ENCODE measurements at regions not wholly inside any gene's neighbourhood (a gene's known extent, or its start where the extent isn't known, plus 50 kb on each side); places are given as distances from the start of the nearest gene placed in this dataset.

DNA sequence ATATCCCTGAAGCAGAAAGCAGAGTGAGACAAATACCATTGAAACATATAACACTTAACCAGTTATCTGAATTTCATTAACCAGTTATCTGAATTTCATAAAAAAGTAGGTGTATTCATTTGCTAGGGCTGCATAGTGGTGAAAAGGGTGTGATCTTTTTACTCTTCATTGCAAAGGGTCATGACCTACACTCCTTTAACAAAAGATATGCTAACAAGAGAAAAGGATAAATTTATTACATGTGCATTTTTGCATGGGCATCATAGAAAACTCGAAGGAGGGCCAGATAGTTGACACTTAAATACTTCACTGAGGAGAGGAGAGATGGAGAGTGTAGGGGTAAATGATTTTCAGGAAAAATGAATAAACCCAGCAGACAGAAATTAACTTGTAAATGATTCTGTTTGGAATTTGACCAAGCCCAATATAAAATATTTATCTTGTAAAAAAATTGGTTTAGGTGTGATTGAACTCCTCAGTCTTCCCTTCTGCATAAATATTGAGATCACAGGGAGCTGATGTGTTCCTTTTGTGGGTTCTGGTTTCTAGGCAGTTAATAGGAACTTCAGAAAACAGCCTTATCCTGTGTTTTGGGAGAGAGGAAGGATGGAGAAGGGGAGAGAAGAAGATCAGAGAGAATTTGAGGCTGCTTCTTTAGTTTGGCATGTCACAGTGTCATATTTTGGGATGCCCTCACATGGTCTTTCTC is 372.5 kb upstream of the SYT4 start:
- no peak for DNase-seq (ENCODE audit: low spot score)

DNA sequence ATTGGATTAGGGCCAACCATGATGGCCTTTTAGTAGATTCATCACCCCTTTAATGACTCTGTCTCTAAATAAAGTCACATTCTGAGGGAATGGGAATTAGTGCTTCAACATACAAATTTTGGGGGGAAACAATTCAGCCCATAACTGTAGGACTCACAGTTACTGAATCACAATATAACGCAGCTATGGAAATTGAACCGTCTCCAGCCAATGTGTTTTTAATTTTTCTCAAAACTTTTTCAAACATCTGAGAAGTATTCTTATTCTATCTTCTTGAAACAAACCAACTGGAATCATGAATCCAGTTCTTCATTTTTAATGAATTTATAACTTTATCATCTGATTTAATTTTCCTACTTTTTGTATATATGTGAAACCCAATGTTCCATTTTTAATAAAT is 373.1 kb upstream of the SYT4 start:
- no peak for DNase-seq (ENCODE audit: low spot score)

DNA sequence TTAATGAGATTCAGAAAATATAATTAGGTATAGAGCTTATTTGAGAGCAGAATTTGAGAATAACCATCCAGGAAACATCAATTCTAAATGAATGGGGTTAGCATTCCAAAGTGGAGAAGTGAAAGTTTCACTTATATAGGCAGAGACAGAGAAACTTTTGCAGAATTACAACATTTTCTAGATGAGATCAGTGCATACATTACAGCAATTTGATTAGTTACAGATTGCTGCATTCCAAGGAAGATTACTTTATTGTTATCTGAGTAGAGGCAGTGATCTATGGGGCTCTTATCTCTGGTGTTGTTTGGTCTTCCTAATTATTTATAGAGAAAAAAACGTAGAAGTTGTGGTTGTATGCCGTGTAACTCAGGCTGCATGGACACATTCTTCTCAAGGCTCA is 373.8 kb upstream of the SYT4 start:
- DNase-seq (ENCODE audit: low spot score): no peak

DNA sequence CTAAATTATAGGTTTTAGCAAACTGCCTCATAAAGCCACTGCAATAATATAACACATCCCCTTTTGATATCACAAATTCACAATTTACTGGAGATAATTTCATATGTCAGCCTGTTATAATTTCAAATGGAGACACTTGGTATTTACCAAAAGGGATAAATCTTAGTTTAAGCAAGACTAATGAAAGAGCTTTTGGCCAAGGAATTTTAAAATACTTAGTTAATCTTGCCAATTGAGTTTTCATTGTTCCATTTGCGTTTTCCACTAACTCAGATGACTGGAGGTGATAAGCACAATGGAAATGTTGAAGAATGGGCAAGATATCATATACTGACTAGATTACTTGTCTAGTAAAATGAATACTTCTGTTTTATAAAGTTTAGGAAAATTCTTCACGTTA is 379.3 kb upstream of the SYT4 start:
- DNase-seq (ENCODE audit: low spot score): no peak

DNA sequence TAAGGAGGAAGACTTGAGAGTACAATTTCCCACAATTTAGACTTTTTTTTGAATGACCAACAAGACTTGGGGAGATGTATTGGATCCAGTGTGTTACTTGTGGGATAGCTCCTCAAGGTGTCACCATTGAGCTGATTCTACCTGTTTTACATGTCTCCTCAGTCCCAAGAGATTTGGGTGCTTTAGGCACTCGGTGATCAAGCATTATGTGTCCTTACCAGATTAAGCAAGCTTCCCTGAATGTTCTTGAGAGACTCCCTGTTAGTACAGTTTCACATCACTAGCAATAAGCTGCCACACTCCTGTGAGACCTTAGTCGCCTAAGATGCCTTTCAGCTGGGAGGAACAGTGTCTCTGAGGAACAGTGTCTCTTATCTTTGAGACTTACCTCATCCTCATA is 384.3 kb upstream of the SYT4 start:
- no peak for DNase-seq (ENCODE audit: low spot score)

DNA sequence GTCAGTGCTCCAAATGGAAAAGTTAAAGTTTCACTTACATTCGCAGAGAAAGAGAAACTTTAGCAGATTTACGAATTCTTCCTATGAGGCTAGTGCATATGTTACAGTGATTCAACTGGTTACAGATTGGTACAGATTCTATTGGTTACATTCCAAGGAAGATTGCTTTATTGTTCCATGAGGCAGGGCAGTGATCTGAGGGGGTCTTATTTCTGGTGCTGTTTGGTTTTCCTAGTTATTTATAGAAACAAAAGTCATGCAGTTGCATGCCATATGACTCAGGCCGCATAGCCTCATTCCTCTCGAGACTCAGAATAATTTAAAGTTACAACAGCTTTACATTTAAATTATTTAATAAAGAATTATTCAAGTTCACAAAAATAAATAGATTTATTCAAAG is 385.4 kb upstream of the SYT4 start:
- DNase-seq (ENCODE audit: low spot score): no peak

DNA sequence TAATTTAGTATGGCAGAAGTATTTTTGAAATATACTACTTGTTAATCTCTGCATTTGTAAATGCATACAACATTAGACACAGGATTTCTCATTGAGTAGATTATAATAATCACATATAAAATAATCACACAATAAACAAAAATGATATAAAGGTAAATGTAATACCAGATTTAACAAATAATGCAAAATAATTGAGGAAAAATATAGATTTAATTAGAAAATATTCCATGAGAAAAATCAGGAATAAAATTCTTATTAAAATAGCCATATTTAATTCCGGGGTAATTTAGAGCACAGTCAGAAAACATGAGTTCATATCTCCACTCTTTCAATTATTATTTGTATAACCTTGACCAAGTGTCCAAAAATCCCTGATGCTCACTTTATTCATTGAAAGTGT is 385.9 kb upstream of the SYT4 start:
- no peak for DNase-seq (ENCODE audit: low spot score)

DNA sequence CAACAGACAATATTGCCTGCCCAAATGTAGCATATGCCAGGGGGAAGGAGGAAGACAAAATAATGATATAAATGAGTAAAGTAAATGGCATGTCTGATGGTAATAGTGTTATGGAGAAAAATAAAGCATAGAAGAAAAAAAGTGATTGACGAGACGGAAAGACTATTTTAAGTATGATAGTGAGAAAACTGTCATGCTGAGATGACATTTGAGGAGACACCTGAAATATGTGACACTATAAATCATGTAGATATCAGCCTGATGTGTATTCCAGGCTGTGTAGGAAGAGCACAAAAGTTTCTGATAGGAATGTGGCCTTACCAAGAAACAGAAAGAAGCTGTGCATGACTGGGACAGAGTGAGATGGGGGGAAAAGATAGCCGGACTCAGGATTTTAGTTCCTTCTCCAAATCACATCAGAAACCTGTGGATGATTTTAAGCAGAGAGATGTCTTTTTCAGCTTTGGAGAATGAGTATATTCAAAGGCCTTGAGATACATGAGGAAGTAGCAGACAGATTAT is 387.3 kb upstream of the SYT4 start:
- no peak for DNase-seq (ENCODE audit: low spot score)

DNA sequence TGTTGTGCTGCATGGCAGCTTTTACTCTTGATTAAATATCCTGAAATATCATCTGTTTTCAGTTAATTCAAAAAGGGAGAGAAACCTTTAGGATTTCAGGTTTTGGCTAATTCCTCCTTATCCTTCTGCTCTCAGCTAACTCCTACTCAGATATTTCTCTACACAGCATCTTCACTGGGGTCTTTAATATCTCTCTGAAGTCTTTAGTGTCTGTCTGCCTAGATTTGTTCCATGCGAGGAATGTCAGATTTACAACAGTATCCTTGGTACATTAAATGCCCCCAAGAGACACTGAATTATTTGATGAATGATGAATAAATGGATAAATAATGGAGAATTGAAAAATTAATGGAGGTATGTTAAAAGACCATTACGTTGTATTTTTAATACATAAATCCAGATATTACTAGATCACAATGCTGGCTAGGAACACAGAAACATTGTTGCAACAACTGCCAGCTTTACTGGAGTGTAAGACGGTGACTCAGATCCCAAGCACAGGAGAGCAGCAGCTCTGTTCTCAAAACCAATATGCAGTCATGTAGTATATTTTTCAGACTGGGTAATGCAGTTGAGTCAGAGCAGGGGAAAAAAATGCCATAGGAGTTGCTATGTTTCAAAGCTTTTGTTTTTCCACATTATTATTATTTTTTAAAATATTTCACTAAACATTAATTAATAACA is 388.0 kb upstream of the SYT4 start:
- no peak for DNase-seq (ENCODE audit: low spot score)

DNA sequence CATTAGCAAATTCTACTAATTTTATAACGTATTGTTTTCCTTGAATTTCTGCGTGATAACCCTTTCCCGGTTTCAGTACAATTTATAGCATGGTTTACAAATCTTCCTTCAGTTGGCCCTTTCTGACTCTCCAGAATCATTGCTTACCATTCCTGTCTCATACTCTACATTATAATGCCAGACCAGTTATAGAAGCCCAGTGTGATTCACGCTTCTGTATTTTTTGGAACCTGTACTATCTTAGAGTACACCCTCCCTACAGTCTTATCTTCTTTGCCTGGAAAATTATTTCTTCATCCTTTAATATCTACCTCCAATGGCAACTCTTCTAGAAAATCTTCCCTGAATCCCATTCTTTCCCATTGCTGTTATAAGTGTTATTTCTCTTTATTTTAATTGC is 391.6 kb upstream of the SYT4 start:
- no peak for DNase-seq (ENCODE audit: low spot score)

DNA sequence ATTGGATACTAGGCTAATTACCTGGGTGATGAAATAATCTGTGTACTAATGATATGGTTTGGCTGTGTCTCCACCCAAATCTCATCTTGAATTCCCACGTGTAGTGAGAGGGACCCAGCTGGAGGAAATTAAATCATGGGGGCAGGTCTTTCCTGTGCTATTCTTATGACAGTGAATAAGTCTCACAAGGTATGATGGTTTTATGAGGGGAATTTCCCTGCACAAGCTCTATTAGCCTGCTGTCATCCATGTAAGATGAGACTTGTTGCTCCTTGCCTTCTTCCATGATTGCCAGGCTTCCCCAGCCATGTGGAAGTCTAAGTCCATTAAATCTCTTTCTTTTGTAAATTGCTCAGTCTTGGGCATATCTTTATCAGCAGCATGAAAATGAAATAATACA is 394.1 kb upstream of the SYT4 start:
- DNase-seq (ENCODE audit: low spot score): no peak

DNA sequence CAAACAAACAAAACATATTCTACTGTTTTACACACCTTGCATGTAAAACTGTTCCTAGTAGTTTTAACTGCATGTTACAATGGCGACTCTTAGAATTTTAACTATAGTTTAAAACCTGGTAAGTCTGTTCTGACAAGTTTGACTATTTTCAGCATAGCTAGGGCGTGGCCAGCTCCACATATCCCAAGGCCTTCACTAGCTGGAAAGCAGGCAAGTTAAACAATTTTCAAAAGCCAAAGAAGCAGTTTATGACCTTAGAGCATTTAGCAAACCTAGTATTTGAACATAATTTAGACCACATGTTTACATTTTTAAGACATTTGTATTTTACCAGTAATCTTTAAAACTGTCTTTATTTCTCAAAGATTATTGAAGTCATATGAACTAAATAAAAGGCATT is 402.8 kb upstream of the SYT4 start:
- DNase-seq (ENCODE audit: low spot score): no peak

DNA sequence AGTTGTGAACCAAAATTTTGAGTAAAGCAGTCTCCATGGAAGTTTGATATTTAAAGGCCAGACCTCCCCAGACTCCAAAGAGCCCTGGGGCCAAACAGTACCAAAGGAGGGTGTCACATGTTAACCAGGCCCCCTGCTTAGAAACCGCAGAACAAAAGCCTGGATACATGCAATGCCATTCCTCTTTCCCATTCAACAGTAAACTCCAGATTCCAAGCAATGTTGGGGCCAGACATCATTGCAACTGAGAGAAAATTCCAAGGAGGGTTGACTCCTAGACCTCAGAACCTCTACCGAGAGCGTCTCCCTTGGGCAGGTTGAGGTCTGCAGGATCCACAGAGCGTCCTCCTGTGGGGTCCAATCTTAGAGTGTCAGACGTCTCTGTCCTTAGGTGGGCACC is 404.4 kb upstream of the SYT4 start:
- DNase-seq (ENCODE audit: low spot score): no peak

DNA sequence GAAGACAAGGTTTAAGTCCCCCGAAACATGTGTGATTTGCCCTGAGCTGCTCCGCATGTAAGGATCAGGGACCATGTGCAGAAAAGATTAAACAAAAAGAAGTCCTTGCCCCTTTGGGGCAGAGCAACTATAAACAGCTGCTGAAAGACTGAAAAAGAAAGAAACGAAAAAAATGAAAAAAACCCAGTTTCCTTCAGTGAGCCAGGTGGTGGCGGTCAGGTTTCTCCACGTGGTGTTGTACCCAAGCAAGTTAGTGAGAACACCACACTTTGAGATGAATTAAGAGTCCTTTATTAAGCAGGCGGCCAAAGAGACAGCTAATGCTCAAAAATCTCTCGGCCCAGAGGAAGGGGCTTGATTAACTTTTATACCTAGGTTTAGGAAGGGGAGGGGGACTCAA is 404.9 kb upstream of the SYT4 start:
- no peak for DNase-seq (ENCODE audit: low spot score)

DNA sequence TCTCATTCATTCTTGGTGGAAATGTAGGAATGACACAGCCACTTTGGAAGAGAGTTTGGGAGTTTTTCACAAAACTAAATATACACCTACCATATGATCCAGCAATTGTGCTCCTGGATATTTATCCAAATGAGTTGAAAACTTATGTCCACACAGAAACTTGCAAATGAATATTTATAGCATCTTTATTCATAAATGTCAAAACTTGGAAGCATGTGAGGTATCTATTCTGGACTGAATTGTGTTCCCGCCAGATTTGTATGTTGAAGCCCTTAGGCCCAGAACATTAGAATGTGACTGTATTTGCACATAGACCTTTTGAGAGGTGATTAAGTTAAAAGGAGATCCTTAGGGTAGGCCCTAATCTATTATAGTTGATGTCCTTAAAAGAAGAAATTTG is 409.4 kb upstream of the SYT4 start:
- no peak for DNase-seq (ENCODE audit: low spot score)

DNA sequence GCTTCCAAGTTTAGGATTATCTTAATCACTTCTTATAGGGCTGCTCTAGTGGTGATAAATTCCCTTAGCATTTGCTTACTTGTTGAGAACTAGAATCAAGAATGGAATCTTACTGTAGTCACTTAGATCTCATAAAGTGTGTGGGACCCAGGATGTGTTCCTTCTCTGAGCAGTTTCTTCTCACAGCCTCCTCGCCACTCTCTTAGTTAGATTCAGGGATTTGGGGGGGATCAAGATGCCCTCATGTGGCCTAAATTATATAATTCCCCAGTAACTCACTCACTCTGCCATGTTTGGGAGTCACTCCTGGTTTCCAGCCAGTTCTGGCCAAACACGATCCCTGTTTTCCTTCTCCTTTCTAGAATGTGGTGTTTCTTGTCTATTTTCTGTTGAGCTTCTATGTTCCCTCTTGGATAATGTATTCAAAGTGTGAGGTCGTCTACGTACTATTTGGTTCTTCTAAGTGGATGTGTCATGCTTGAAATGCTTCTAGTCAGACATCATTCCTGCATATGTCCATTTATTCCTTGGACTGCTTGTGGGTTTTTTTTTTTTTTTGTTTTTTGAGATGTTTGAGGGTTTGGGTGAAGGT is 414.9 kb upstream of the SYT4 start:
- DNase-seq (ENCODE audit: low spot score): no peak

DNA sequence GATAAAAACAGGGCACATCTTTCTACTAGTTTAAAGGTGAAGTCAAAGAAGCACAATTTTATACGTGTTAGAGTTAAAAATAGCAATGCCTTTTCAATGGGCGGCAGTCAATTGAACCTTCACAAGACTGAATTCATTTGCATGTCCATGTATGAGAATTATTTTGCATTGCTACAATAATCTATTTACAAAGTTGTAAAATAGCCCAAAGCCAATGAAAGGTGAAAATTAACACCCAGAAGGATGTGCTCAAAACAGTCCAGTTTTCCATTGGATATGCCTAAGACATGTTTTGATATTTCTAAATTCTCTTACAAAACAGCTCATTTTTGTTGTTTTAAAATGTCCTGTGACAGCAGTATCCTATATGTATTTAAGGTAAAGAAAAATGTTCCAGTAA is 425.1 kb upstream of the SYT4 start:
- no peak for DNase-seq (ENCODE audit: low spot score)

DNA sequence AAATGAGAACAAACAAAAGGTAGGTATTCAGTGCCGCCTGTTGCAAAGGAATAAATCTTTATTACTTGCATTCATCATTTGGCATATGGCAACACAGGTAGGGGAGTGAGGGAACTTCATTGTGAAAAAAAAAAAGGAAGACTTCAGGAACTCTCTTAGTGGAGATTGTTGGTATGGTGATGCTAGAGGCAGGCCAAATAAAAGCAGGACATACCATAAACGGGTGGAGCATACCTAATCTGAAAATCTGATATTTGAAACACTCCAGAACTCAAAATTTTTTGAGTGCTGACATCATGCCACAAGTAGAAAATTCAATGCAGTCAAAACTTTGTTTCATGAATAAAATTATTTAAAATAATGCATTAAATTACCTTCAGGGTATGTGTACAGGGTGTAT is 425.8 kb upstream of the SYT4 start:
- no peak for DNase-seq (ENCODE audit: low spot score)

DNA sequence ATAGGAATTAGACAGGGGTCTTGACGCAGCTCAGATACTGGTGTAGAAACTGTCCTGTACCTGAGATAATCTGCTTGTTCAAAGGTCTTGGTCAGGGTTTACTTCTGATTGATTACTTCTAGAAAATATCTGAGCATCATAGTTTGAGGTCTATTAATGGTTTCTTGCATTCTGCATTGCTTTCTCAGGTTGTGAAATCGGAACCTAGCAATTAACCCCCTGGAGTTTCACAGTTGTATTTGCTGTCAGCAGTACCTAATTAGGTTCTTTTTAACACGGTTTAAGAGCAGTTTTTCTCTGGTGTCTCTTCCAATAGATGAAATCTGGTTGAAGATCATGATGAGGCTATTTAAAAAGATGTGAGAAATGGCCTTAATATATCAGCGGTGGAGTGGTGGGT is 428.6 kb upstream of the SYT4 start:
- no peak for DNase-seq (ENCODE audit: low spot score)

DNA sequence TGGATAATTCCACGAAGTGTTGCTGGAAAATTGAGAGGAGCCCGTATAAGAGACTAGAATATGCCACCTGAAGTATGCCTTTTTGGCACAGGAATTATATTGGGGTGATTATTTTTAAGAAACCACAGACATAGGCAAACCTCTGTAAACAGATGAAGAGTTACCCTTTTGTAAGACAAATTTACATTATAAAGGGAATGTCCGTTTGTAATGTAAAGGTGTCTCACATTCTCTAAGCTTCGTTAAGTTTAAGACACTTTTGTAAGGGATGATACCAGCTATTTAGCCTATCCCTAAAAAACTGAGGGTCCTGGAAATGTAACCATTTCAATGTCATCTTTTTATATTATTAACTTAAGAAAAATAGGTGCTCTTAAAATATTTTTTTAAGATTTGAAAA is 432.8 kb upstream of the SYT4 start:
- no peak for DNase-seq (ENCODE audit: low spot score)

DNA sequence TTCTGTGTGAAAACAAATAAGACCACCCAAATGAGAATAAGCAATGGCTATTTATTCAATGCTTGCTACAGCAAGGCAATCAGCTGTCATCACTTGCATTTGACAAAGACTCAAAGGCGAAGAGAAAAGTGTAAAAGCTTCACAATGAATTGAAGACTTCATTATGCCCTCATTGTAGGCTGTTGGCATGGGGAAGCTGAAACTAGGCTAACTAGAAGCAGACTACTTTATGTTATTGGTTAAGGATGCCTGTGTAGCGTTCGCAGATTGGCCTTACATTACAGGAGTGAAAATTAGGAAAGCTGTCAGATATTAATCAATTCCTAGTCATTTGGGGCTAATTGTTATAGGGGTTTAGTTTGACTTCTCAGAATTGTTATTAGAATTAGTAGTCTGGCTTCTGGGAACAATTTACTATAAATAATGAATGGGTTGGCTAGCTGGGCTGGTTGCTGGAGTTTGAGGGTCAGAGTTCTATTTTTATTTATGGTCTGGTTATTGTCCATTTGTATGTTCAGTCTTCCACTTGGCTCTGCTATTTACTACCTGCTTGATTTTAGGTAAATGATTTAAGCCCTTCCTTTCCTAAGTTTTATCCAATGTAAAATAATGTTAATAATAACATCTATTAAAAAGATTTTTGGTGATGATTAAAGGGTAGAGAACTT is 437.2 kb upstream of the SYT4 start:
- DNase-seq (ENCODE audit: low spot score): no peak

DNA sequence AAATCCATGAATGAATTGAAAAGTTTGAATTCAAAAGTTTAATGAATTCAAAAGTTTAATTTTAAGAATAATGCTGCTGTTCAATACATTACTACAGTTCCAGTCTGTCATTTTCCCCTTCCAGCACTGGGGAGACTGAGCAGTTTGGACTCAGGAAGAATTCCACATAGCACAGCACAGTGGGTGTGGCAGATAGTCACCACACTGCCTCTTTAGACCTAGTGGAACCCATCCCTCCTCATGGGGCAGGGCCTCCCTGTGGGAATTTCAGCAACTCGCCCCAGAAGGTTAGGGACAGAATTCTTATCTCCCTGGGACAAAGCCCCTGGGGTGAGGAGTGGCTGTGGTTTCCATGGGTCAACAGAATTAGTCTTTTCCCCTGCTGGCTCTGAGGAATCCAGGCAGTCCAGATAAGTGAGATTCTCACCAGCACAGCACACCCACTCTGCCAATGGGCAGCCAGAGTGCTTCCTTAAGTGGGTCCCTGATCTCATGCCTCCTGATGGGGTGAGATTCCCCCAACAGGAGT is 442.0 kb upstream of the SYT4 start:
- DNase-seq (ENCODE audit: low spot score): no peak

DNA sequence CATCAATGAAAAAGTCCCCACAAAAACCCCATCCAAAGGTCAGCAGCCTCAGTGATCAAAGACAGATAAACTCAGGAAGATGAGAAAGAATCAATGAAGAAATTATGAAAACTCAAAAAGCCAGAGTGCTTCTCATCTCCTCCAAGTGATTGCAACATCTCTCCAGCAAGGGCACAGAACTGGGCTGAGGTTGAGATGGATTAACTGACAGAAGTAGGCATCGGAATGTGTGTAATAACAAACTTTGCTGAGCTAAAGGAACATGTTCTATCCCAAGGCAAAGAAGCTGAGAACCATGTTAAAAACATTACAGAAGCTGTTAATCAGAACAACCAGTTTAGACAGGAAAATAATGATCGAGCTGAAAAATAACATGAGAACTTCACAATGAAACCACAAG is 442.8 kb upstream of the SYT4 start:
- DNase-seq (ENCODE audit: low spot score): no peak

Measured in pons (tissue), 1 donor.